Thyroid gland (tissue), 4 donors: ENCODE measurements at regions not wholly inside any gene's neighbourhood (a gene's known extent, or its start where the extent isn't known, plus 50 kb on each side); places are given as distances from the start of the nearest gene placed in this dataset.

Experiments
- CTCF ChIP-seq, 6 experiments: fragments of 200-600 bp in 3 of 6; fragments of 450-650 bp in 3 of 6; sonication (generic) in 3 of 6; IDR thresholded peaks; one replicate each; pipeline ENCODE4 v1.5.1; 2016 to 2019; ENCODE audit warnings: antibody characterized with exemption in 6 of 6, mild to moderate bottlenecking in 2 of 6, inconsistent platforms in 1 of 6, moderate library complexity in 1 of 6
- POLR2A ChIP-seq, 2 donors: fragments of 450-650 bp; IDR thresholded peaks; one replicate each; pipeline ENCODE4 v1.6.1; 2017; ENCODE audit warnings: antibody characterized with exemption in 2 of 2, mild to moderate bottlenecking in 2 of 2, moderate library complexity in 1 of 2

- TF ChIP-seq CTCF (IDR thresholded peaks at IDR 0.05) (no peak), POLR2A (IDR thresholded peaks at IDR 0.05) (no peak)
Measured at GRCh38 chr15:25055356-25056068, 100.7 kb downstream of the SNRPN start.
